ENCODE measurements at regions not wholly inside any gene's neighbourhood (a gene's known extent, or its start where the extent isn't known, plus 50 kb on each side); places are given as distances from the start of the nearest gene placed in this dataset.

GRCh38 chr7:21253740-21254687 lies 173.9 kb upstream of the SP4 start:
- TF ChIP-seq SP1 (IDR thresholded peaks at IDR 0.05) (no peak), NFRKB (IDR thresholded peaks at IDR 0.05) (no peak), FOXK2 (IDR thresholded peaks at IDR 0.05) (no peak), SUZ12 (IDR thresholded peaks at IDR 0.05) (no peak), BHLHE40 (IDR thresholded peaks at IDR 0.05; ENCODE audit: borderline replicate concordance) (no peak), ELF4 (IDR thresholded peaks at IDR 0.05) (no peak)
